Right atrium auricular region (tissue), 2 donors: ENCODE measurements at regions not wholly inside any gene's neighbourhood (a gene's known extent, or its start where the extent isn't known, plus 50 kb on each side); places are given as distances from the start of the nearest gene placed in this dataset.
A peak's percentile ranks its signal among the peaks of the same experiment; 100 is the strongest.

Source experiments
- DNase-seq: peaks from one replicate; pipeline ENCODE4 v3.0.0-alpha.2; 2019; ENCODE audit warnings: low spot score
- H3K27ac ChIP-seq, 2 donors: fragments of 200-600 bp; sonication (generic); 1 replicate in 1 of 2; 2 replicates in 1 of 2; pipeline ENCODE4 v1.5.1; 2016 to 2019
- H3K27me3 ChIP-seq, 2 donors: fragments of 200-600 bp; sonication (generic); one replicate each; pipeline versions ENCODE4 v1.5.1 to v1.6.0; 2017 to 2019
- H3K36me3 ChIP-seq: fragments of 200-600 bp; sonication (generic); one replicate; pipeline ENCODE4 v1.5.1; 2016
- H3K4me1 ChIP-seq, 2 donors: fragments of 200-600 bp; sonication (generic); one replicate each; pipeline versions ENCODE4 v1.5.1 to v1.6.0; 2017 to 2019
- H3K4me3 ChIP-seq, 2 donors: fragments of 200-600 bp; sonication (generic); 1 replicate in 1 of 2; 2 replicates in 1 of 2; pipeline ENCODE4 v1.5.1; 2017 to 2019; ENCODE audit warnings: mild to moderate bottlenecking in 1 of 2, moderate library complexity in 1 of 2
- H3K9me3 ChIP-seq, 2 donors: fragments of 200-600 bp; sonication (generic); one replicate each; pipeline ENCODE4 v1.5.1; 2019
- CTCF ChIP-seq, 2 donors: fragments of 200-600 bp; sonication (generic); IDR thresholded peaks; one replicate each; pipeline ENCODE4 v1.5.1; 2019; ENCODE audit warnings: antibody characterized with exemption in 2 of 2

GRCh38 chr2:146678516-146678915, 1166.3 kb upstream of the ACVR2A start:
- Histone ChIP-seq H3K27ac (no peak overlapping the region), H3K27me3 (no peaks in the 10 kb centered on the region), H3K9me3 (no peaks in the 10 kb centered on the region), H3K4me3 (no peak overlapping the region), H3K36me3 (no peaks in the 10 kb centered on the region), H3K4me1 (no peaks in the 10 kb centered on the region)
- no peak for DNase-seq
- TF ChIP-seq CTCF (IDR thresholded peaks at IDR 0.05), result no peak

- TF ChIP-seq CTCF (IDR thresholded peaks at IDR 0.05), result no peak
- no peaks in the 10 kb centered on the region for H3K4me1 ChIP-seq
- H3K27ac ChIP-seq, result no peak overlapping the region
- no peak overlapping the region for H3K4me3 ChIP-seq
- no peak for DNase-seq
- no peaks in the 10 kb centered on the region for H3K27me3 ChIP-seq
- H3K36me3 ChIP-seq, result no peaks in the 10 kb centered on the region
- no peaks in the 10 kb centered on the region for H3K9me3 ChIP-seq
These were observed 1167.5 kb upstream of the ACVR2A start for GRCh38 chr2:146677280-146677679.

GRCh38 chr2:146669735-146670134, 1175.1 kb upstream of the ACVR2A start:
- Histone ChIP-seq H3K4me3 (no peak overlapping the region), H3K36me3 (no peaks in the 10 kb centered on the region), H3K9me3 (no peaks in the 10 kb centered on the region), H3K27ac (no peak overlapping the region), H3K27me3 (no peaks in the 10 kb centered on the region), H3K4me1 (no peaks in the 10 kb centered on the region)
- no peak for DNase-seq
- no peak for TF ChIP-seq CTCF (IDR thresholded peaks at IDR 0.05)

- H3K27me3 ChIP-seq, result no peaks in the 10 kb centered on the region
- no peaks in the 10 kb centered on the region for H3K36me3 ChIP-seq
- H3K27ac ChIP-seq, result no peak overlapping the region
- H3K4me1 ChIP-seq, result no peaks in the 10 kb centered on the region
- TF ChIP-seq CTCF (IDR thresholded peaks at IDR 0.05), result no peak
- H3K9me3 ChIP-seq, result no peaks in the 10 kb centered on the region
- DNase-seq, result no peak
- H3K4me3 ChIP-seq, result no peak overlapping the region
These were observed 1178.5 kb upstream of the ACVR2A start for GRCh38 chr2:146666340-146666739.

- no peak overlapping the region for H3K4me3 ChIP-seq
- no peaks in the 10 kb centered on the region for H3K27me3 ChIP-seq
- TF ChIP-seq CTCF (IDR thresholded peaks at IDR 0.05), result no peak
- no peak for DNase-seq
- H3K4me1 ChIP-seq, result no peaks in the 10 kb centered on the region
- no peak overlapping the region for H3K27ac ChIP-seq
- no peaks in the 10 kb centered on the region for H3K36me3 ChIP-seq
- H3K9me3 ChIP-seq, result no peaks in the 10 kb centered on the region
These were observed 1179.0 kb upstream of the ACVR2A start for GRCh38 chr2:146665800-146666199.

GRCh38 chr2:146661473-146662096, 1183.2 kb upstream of the ACVR2A start:
- no peak for DNase-seq
- TF ChIP-seq CTCF (IDR thresholded peaks at IDR 0.05), result peak in 1 of 2 donors; percentile 61

More at GRCh38 chr2:146661473-146662096, 1183.2 kb upstream of the ACVR2A start:
- no peaks in the 10 kb centered on the region for H3K27me3 ChIP-seq
- no peaks in the 10 kb centered on the region for H3K4me1 ChIP-seq
- H3K27ac ChIP-seq, result no peak overlapping the region
- no peaks in the 10 kb centered on the region for H3K9me3 ChIP-seq
- no peaks in the 10 kb centered on the region for H3K36me3 ChIP-seq
- H3K4me3 ChIP-seq, result no peak overlapping the region
